ENCODE measurements at regions not wholly inside any gene's neighbourhood (a gene's known extent, or its start where the extent isn't known, plus 50 kb on each side); places are given as distances from the start of the nearest gene placed in this dataset.

DNA sequence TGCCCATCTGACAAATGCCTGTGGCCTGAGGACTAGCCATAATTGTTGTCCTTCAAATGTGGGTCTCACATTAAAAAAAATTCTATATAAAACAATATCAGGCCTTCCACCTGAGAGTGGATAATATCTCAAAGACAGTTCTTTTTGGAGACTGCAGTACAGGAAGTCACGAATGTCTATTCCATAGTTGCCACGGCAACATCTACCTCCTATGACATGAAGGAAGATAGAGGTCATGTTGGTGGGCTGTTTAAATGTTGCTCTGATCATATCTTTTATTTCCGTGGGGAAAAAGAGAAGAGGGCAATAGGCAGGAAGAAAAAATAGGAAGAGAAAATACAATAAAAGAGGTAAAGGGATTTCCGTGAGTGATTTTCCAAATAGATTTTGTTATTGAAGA is 151.8 kb downstream of the ARL6IP6 start:
- TF ChIP-seq CTCF (IDR thresholded peaks at IDR 0.05; ENCODE audit: low read depth, low read length, poor library complexity, severe bottlenecking) = no peak
- TF ChIP-seq EZH2phosphoT487 (IDR thresholded peaks at IDR 0.05; ENCODE audit: borderline replicate concordance, low read length) = no peak

Data from DOHH2 (cell line).